Esophagus muscularis mucosa (tissue), 4 donors: ENCODE measurements at regions not wholly inside any gene's neighbourhood (a gene's known extent, or its start where the extent isn't known, plus 50 kb on each side); places are given as distances from the start of the nearest gene placed in this dataset.

ENCODE experiments used
- DNase-seq: peaks from one replicate; pipeline ENCODE4 v3.0.0-alpha.2; 2017; ENCODE audit errors: extremely low spot score
- H3K27ac ChIP-seq, 4 donors: fragments of 200-600 bp; sonication (generic); replicated peaks in 1 of 4; 1 replicate in 3 of 4; 2 replicates in 1 of 4; pipeline ENCODE4 v1.5.1; 2016 to 2019; ENCODE audit warnings: mild to moderate bottlenecking in 1 of 4
- H3K27me3 ChIP-seq, 4 donors: fragments of 200-600 bp; sonication (generic); one replicate each; pipeline versions ENCODE4 v1.5.1 to v1.6.0; 2016 to 2019
- H3K36me3 ChIP-seq, 4 donors: fragments of 200-600 bp; sonication (generic); one replicate each; pipeline ENCODE4 v1.5.1; 2016 to 2019
- H3K4me1 ChIP-seq, 4 donors: fragments of 200-600 bp; sonication (generic); one replicate each; pipeline ENCODE4 v1.5.1; 2016 to 2019
- H3K4me3 ChIP-seq, 4 donors: fragments of 200-600 bp; sonication (generic); 1 replicate in 2 of 4; 2 replicates in 2 of 4; pipeline ENCODE4 v1.5.1; 2016 to 2019; ENCODE audit warnings: mild to moderate bottlenecking in 4 of 4, moderate library complexity in 1 of 4
- H3K9me3 ChIP-seq, 4 donors: fragments of 200-600 bp; sonication (generic); 1 replicate in 3 of 4; 2 replicates in 1 of 4; pipeline ENCODE4 v1.5.1; 2016 to 2019
- EP300 ChIP-seq: sonication (generic); formaldehyde crosslinking; IDR thresholded peaks from one replicate; pipeline ENCODE4 v1.6.1; 2017; ENCODE audit warnings: antibody characterized with exemption
- POLR2A ChIP-seq: fragments of 450-650 bp; IDR thresholded peaks from one replicate; pipeline ENCODE4 v1.6.1; 2017; ENCODE audit warnings: antibody characterized with exemption, moderate library complexity, mild to moderate bottlenecking, low read depth
- POLR2AphosphoS5 ChIP-seq, 2 donors: sonication (generic); formaldehyde crosslinking; IDR thresholded peaks; one replicate each; pipeline ENCODE4 v1.6.1; 2017; ENCODE audit warnings: antibody characterized with exemption in 2 of 2
- WGBS: methylation state at CpG from one replicate; pipeline ENCODE4 v1.1.5; 2018; 5-methylcytosine and 5-hydroxymethylcytosine counted together
- intact Hi-C: fragments of 100-400 bp; cut with DNase I; formaldehyde crosslinking; loops from one replicate; pipeline ENCODE4 v1.15.1; 2023
- TF ChIP-seq, protein P1 (sequence below), 3 experiments: fragments of 200-600 bp in 2 of 3; fragments of 450-650 bp in 1 of 3; sonication (generic) in 2 of 3; IDR thresholded peaks; one replicate each; pipeline ENCODE4 v1.5.1; 2017 to 2019; ENCODE audit warnings: antibody characterized with exemption in 3 of 3, mild to moderate bottlenecking in 2 of 3, moderate library complexity in 1 of 3

DNA sequence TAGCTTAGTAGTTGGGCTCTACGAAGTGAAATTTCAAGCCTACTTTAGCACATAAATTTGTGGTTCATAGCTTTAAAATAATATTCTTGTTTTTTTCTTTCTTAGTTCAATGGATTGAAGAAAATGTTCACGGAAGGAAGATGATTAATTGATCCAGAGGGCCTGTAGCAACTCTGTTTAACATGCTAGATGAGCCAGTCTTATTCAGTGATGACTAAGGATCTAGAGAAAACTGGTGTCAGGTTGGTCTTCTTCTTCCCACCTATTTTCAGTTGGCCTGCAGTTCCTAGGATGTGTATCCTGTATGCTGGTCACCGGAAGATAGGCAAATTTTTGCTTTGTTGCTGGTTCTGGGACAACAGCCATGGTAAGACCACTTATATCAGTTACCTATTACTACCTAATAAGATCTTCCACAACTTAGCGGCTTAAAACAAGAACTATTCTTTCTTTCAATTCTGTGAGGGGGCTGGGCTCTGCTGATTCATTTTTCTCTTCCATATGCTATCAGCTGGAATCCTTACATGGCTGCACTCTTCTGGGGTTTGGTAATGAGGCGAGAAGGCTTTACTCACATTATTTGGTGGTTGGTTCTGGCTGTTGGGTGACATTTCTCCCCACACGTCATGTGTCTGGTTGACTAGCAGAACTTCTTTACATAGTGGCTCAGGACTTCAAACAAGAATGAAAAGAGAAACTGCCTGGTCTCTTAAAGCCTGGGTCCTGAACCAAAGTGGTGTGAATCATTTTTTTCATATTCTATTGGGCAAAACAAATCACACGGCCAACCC is 182.7 kb upstream of the ACTBL2 start:
- WGBS, result 94% methylated on average over 7 of the region's 7 CpGs
- intact Hi-C loops, result no loop called here
- no peak for DNase-seq

DNA sequence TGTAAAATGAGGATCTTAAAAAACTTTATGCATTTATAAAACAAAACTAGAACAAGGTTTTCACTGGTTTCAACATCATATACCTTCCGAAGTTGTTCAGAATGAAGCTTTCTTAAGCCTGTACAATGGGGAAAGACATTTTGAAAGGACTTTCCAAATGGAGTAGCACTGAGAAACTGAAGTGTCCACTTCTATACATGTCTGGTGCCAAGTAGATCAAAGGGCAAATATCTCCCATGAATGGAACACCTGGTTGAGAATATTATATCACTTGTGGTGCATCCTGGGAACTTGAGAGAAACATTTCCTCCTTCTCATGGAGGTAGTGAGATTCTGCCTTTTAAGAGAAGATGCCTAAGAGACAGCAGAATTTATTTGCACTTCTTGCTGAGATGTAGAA is 182.1 kb upstream of the ACTBL2 start:
- 93% methylated on average over 1 of the region's 1 CpG for WGBS
- H3K27me3 ChIP-seq, result no peaks in the 10 kb centered on the region
- no peak overlapping the region for H3K27ac ChIP-seq
- intact Hi-C loops, result no loop called here
- no peak for DNase-seq
- H3K4me1 ChIP-seq, result peaks cover 0 to 4% (median 0%) of the 10 kb centered on the region in 4 donors
- H3K9me3 ChIP-seq, result no peaks in the 10 kb centered on the region
- TF ChIP-seq POLR2A (no peak), POLR2AphosphoS5 (IDR thresholded peaks at IDR 0.05) (no peak), EP300 (no peak)
- TF ChIP-seq, protein P1, sequence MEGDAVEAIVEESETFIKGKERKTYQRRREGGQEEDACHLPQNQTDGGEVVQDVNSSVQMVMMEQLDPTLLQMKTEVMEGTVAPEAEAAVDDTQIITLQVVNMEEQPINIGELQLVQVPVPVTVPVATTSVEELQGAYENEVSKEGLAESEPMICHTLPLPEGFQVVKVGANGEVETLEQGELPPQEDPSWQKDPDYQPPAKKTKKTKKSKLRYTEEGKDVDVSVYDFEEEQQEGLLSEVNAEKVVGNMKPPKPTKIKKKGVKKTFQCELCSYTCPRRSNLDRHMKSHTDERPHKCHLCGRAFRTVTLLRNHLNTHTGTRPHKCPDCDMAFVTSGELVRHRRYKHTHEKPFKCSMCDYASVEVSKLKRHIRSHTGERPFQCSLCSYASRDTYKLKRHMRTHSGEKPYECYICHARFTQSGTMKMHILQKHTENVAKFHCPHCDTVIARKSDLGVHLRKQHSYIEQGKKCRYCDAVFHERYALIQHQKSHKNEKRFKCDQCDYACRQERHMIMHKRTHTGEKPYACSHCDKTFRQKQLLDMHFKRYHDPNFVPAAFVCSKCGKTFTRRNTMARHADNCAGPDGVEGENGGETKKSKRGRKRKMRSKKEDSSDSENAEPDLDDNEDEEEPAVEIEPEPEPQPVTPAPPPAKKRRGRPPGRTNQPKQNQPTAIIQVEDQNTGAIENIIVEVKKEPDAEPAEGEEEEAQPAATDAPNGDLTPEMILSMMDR (IDR thresholded peaks at IDR 0.05), result no peak
- no peak overlapping the region for H3K4me3 ChIP-seq
- H3K36me3 ChIP-seq, result no peaks in the 10 kb centered on the region

More for the DNA sequence above, 182.7 kb upstream of the ACTBL2 start:
- TF ChIP-seq EP300 (no peak), POLR2A (no peak), POLR2AphosphoS5 (IDR thresholded peaks at IDR 0.05) (no peak)
- TF ChIP-seq, protein P1 (IDR thresholded peaks at IDR 0.05), result no peak
- Histone ChIP-seq H3K27me3 (no peaks in the 10 kb centered on the region), H3K9me3 (no peaks in the 10 kb centered on the region), H3K36me3 (no peaks in the 10 kb centered on the region), H3K4me1 (peaks cover 0 to 4% (median 0%) of the 10 kb centered on the region in 4 donors), H3K27ac (no peak overlapping the region), H3K4me3 (no peak overlapping the region)

DNA sequence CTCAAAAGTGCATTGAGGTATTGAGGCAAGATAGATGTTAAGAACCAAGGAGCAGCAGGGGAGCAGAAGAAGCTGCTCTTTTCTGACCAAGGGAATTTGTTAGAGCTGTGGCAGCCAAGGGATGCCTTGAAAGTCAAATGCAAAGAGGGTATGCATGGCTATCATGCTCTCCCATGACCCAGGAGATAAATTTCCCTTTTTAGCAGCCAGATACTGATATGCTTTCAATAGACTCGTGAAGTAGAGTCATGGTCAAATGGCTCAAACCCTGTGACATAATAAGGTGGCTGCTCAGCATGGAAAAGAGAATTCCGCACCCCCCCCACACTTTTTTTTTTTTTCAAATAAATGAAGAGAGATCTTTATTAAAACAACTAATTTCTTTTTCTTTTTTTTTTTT is 180.9 kb upstream of the ACTBL2 start:
- H3K27ac ChIP-seq, result no peak overlapping the region

DNA sequence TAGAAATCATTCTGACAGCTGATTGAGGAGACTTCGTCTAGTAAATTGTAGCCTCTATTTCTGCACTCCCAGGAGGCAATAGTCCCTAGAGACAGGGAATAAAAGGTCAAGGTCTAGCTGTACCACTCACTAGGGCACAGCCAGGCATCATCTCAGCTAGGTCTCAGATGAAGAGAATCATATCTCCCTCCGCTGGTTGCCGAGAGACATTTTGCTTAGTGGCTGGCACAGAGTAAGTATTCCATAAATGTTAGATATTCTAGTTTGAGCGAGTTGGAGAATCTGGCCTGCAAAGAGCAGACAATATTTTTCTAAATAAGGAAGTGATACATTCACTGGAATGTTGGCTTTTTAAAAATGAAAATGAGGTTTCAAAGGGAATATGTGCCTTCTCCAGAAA is 180.4 kb upstream of the ACTBL2 start:
- TF ChIP-seq EP300 (no peak), POLR2A (no peak), POLR2AphosphoS5 (IDR thresholded peaks at IDR 0.05) (no peak)
- TF ChIP-seq, protein P1 (IDR thresholded peaks at IDR 0.05), result no peak

More for the DNA sequence above, 180.9 kb upstream of the ACTBL2 start:
- Histone ChIP-seq H3K4me3 (no peak overlapping the region), H3K9me3 (no peaks in the 10 kb centered on the region), H3K36me3 (no peaks in the 10 kb centered on the region), H3K27me3 (no peaks in the 10 kb centered on the region), H3K4me1 (peaks cover 0 to 4% (median 0%) of the 10 kb centered on the region in 4 donors)
- 88% methylated on average over 2 of the region's 2 CpGs for WGBS
- no peak for TF ChIP-seq POLR2A
- TF ChIP-seq POLR2AphosphoS5 (IDR thresholded peaks at IDR 0.05), result no peak
- TF ChIP-seq, protein P1 (IDR thresholded peaks at IDR 0.05), result no peak
- TF ChIP-seq EP300, result no peak
- DNase-seq, result no peak
- intact Hi-C loops, result no loop called here

More for the DNA sequence above, 180.4 kb upstream of the ACTBL2 start:
- no peak for DNase-seq
- intact Hi-C loops, result no loop called here
- 74% methylated on average over 4 of the region's 4 CpGs for WGBS
- no peak overlapping the region for H3K4me3 ChIP-seq
- no peaks in the 10 kb centered on the region for H3K27me3 ChIP-seq
- peaks cover 0 to 4% (median 0%) of the 10 kb centered on the region in 4 donors for H3K4me1 ChIP-seq
- H3K27ac ChIP-seq, result no peak overlapping the region
- no peaks in the 10 kb centered on the region for H3K9me3 ChIP-seq
- H3K36me3 ChIP-seq, result no peaks in the 10 kb centered on the region
